HG03571 (cell line): ENCODE measurements at regions not wholly inside any gene's neighbourhood (a gene's known extent, or its start where the extent isn't known, plus 50 kb on each side); places are given as distances from the start of the nearest gene placed in this dataset.

Experiments used
- ATAC-seq: cut with Tn5 transposase; IDR thresholded peaks from one replicate; pipeline ENCODE4 v1.9.1; 2021; ENCODE audit not compliant: unreplicated experiment

- ATAC-seq: no peak
These were observed 520.9 kb downstream of the EPHA4 start for GRCh38 chr2:221051162-221051561.

GRCh38 chr2:221060376-221060775 lies 511.7 kb downstream of the EPHA4 start:
- no peak for ATAC-seq

- no peak for ATAC-seq
These were observed 508.5 kb downstream of the EPHA4 start for GRCh38 chr2:221063568-221063967.

- ATAC-seq: no peak
These were observed 507.8 kb downstream of the EPHA4 start for GRCh38 chr2:221064058-221064854.

GRCh38 chr2:221064880-221065279 lies 507.2 kb downstream of the EPHA4 start:
- no peak for ATAC-seq

GRCh38 chr2:221068123-221068522 lies 504.0 kb downstream of the EPHA4 start:
- no peak for ATAC-seq

- ATAC-seq: no peak
These were observed 502.0 kb downstream of the EPHA4 start for GRCh38 chr2:221070106-221070505.

GRCh38 chr2:221073326-221074049 lies 498.6 kb downstream of the EPHA4 start:
- no peak for ATAC-seq

GRCh38 chr2:221074238-221074637 lies 497.9 kb downstream of the EPHA4 start:
- ATAC-seq: no peak

GRCh38 chr2:221075203-221075602 lies 496.9 kb downstream of the EPHA4 start:
- ATAC-seq: no peak

GRCh38 chr2:221077251-221077650 lies 494.9 kb downstream of the EPHA4 start:
- no peak for ATAC-seq

GRCh38 chr2:221077799-221078198 lies 494.3 kb downstream of the EPHA4 start:
- no peak for ATAC-seq

- no peak for ATAC-seq
These were observed 486.7 kb downstream of the EPHA4 start for GRCh38 chr2:221085341-221085900.

- no peak for ATAC-seq
These were observed 486.2 kb downstream of the EPHA4 start for GRCh38 chr2:221085936-221086335.

- no peak for ATAC-seq
These were observed 484.3 kb downstream of the EPHA4 start for GRCh38 chr2:221087779-221088178.

GRCh38 chr2:221088506-221088905 lies 483.6 kb downstream of the EPHA4 start:
- ATAC-seq: no peak

- no peak for ATAC-seq
These were observed 476.7 kb downstream of the EPHA4 start for GRCh38 chr2:221095356-221095755.

- ATAC-seq: no peak
These were observed 475.2 kb downstream of the EPHA4 start for GRCh38 chr2:221096706-221097567.

GRCh38 chr2:221097568-221097915 lies 474.6 kb downstream of the EPHA4 start:
- no peak for ATAC-seq

GRCh38 chr2:221097949-221098348 lies 474.2 kb downstream of the EPHA4 start:
- no peak for ATAC-seq

GRCh38 chr2:221100467-221101089 lies 471.5 kb downstream of the EPHA4 start:
- no peak for ATAC-seq
